ENCODE measurements at regions not wholly inside any gene's neighbourhood (a gene's known extent, or its start where the extent isn't known, plus 50 kb on each side); places are given as distances from the start of the nearest gene placed in this dataset.

DNA sequence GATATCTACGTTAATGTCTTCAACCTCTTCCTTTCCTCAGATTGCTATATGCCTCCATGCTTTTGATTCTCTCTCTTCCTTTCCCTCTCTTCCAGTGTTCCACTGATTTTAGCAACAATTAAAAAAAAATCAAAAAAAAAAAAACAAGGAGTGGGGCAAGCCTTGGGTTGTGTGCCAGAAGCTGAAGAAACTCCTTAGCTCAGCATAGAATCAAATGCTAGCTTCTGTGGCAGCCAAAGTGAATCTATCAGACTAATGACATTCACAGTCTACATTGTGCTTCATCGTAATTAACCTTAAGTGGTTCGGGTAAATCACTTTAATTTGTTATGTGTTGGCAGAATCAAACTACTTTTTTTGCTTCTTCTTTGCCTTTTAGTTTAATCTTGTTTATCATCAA, 237.3 kb downstream of the TMEM167A start:
- DNase-seq, result no peak

DNA sequence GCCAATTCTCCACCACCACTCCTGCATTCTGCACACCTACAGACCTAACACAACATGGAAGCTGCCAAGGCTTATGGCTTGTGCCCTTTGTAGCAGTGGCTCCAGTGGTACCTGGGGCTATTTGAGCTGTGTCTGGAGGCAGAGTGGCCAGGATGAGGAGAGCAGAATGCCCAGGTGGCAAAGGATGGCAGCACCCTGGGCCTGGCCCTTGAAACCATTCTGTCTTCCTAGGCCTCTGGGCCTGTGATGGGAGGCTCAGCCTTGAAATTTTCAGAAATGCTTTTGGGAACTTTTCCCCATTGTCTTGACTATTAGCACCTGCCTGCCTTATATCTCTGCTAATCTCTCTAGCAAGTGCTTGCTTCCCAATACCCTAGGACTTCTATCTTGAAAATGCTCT, 241.7 kb downstream of the TMEM167A start:
- DNase-seq, result no peak

DNA sequence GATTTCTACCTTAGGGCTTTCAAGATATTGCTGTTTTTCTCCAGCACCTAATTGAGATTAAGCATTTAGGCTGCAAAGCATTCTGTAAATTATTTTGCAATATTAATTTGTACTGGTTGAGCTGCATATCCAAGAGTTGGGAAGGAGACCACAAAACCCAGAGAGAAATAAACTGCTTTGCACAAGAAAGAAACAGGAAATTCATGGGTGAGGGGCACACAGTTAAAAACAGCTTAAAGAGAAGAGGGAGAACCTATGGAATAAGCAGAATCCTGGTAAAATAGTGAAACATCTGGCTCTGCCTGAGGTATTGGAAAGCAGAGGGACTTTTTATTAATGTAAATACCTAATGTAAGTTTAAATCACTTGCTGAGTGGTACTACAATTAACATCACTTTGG, 243.0 kb downstream of the TMEM167A start:
- DNase-seq, result no peak

DNA sequence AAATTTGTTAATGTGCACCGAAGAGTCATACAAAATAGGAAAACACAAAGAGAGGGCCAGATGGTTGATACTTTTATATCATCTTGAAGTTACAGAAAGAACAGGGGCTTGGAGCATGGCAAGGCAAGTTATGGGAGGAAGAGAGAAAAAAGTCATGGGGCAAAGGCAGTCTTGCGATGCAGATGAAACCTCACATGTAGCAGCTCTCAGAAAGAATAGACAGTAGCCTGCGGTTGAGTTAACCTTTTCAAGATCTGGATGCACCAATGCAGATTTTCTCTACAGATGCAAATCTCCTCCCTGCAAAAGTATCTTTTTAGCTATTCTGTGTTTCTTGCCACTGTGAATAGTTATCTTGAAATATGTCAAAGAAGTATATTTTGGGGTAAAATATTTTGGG, 243.9 kb downstream of the TMEM167A start:
- no peak for DNase-seq

DNA sequence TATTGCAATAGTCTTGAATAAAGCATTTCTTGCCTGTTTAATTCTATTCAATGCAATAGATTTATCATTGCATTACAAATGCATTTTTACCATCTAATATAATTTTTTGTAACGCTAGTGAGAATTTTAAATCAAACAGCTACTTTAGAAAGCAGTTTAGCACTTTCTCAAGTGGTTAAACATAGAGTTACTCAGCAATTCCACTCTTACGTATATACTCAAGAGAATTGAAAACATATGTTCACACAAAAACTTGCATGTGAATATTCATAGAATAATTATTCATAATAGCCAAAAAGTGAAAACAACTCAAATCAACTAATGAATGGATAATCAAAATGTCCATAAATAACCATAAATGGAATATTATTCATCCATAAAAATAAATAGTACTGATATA, 244.7 kb downstream of the TMEM167A start:
- no peak for DNase-seq

DNA sequence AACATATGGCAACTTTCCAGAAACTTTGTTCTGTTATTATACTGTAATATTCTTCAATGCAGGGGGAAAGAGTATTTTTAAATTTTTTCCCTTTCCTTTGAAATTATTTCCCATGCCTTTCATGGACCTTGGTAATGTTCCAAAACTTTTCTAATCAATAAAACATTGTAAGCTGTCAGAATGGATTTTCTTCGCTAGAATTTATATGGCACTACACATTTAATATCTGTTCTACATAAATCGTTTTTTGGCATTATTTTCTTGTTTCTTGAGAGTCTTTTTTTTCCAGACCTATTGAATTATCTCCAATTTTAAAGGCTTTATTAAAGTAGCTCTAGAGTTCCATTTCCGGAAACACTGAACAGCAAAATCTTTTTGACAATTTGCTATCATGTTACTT, 249.0 kb downstream of the TMEM167A start:
- DNase-seq, result no peak

DNA sequence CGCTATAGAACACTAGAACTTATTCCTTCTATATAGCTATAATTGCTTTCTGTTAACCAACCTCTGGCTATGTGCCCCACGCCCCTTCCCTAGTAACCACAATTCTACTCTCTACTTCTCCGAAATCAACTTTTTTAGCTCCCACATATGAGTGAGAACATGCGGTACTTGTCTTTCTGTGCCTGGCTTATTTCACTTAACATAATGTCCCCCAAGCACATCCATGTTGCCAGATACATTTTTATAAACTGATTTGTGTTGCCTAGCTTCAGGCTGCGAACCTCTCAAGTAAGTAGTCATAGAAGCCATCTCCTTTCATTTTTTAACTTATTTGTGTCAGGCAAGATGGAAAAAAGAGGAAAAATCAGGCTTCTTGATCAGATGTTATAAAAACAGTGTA, 249.5 kb downstream of the TMEM167A start:
- no peak for DNase-seq

DNA sequence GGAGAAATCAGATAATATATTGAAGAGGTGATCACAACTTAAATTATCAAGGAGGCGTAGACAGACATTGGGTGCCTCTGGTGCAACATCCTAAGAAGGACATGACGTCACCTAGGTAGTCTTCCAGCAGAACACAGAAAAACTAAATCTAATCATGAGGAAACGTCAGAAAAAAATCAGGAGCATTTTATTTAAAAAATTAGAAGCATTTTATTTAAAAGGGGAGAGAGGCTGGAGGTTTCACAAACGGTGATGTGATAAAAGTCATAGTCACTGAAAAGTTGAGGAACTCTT, 254.6 kb downstream of the TMEM167A start:
- DNase-seq, result no peak

DNA sequence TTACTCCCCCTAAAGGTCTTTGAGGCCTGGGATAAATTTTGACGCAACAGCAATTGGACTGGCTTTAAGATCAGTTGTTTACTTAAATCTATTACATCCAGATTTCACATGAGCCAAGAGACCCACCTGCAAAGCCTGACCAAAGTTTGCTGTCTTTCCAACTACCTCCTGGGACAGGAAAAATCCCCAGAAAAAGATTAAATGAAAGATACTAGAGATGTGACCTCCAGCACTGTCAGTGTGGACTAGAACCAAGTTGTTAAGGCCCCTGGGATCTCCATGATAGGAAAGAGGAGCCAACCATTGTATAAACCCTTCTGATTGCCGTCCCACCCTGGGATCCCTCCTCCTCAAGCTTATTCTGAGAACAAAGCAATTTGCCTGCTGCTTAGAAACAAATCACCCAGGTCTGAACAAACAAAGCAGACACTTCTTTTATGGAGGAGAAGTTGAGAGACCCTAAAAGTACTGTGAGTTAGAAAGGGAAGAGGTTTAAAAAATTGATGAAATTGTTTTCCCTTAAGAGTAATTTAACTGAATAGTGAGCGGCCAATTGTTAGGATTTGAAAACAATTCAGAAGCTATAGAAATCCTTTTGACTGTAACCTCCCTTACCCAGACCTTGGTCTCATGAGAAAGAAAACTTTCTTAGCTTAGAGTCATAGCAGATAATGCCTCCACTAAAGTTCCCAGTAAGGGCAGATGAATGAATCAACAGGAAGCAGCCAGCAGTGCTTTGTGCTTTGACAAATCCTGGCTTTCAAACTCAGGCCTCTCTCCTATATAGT, 255.2 kb downstream of the TMEM167A start:
- no peak for DNase-seq

DNA sequence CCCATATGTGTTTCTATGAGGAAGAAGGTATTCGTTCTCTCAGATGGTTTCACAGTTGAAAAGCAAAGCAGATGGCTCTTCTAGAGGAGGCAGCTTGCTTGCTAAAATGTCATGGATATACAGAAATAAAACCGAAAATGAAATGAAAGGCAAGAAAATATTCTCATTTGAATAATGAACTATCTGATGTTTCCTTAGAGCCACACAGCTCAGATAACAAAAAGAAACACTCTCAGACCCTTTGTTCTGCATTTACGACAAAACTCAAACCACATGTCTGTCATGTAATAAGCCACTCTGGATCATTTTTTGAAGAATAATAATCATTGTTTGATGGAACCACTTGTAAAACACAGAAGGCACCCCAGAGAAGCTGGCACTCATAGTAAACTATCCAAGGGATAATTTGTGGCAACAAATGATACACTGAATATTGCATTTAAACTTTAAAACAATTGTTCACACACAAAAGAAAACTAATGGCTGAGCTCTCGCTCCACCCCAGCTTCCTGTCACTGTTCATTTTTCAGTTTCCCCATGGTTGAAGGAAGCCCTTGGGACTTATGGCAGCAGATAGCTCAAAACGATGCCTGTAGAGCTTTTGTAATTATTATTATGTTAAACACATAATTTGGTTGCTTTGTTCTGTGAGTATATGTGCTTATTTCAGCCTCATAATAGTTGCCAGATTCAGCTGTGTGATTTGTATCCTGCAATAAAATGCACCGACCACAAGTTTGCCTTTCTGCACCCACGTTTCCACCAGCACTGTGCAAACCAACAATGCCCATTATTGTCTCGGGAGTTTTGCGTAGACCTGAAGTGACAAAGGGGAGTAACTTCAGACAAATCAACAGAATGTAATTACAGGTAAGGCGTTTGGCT, 256.0 kb downstream of the TMEM167A start:
- DNase-seq, result no peak

DNA sequence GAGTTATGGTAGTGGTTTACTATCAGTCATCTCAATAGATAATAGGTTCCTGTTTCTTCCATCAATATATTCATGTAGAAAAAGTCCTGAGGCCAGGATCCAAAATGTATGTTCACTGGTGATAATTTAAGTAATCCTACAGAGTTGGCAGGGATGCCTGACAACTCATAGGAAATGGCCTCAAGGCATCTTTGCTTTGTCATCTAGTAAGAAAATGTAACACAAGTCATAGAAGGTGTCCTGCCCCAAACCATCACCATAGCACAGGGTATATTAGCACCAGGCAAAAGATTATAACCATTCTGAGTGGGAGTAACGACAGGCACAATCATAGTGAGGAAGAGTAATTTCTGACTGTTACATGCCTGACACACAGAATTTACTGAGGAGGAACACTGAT, 257.0 kb downstream of the TMEM167A start:
- DNase-seq, result no peak

DNA sequence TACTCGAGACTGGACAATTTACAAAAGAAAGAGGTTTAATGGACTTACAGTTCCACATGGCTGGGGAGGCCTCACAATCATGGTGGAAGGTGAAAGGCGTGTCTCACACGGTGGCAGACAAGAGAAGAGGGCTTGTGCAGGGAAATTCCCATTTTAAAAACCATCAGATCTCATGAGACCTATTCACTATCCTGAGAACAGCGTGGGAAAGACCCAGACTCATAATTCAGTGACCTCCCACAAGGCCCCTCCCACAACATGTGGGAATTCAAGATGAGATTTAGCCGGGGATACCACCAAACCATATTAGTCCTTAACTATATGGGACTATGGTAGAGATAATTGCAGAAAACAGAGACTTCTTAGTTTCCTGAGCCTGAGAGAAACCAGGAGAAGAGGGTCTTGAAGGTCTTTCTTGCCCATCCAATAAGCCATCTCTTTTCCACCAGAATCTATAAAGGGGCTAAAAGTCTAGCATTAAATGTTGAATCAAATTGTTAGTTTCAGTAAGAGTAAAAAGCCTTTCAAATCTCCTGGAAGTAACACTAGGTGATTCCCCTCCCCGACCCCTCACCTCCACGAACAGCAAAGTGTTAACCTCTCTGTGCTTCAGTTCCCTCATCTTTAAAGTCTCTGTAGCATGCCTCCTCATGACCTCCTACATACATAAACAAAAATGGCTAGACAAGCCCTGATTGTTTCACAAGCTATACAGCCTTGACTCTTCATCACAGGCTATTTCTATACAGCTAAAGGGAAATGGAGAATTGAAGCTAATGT, 259.1 kb downstream of the TMEM167A start:
- DNase-seq, result no peak

DNA sequence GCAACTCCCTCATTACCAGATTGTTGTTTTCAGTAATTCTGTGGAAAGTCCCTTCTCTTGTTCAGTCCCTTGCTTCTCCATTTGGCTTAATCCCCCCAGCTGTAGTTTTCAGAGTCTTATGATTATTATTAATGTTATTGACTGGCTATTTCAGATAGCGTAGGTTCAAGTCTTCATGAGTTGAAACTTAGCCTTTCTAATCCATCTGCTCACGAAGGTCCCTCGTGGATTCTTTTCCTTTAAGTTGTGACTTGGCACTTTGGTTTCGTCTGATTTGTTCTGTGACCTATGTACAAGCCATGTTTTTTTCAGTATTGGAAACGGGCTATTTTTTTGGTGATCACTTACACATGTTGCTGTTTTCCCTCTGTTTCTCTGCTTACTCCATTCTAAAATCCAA, 260.3 kb downstream of the TMEM167A start:
- DNase-seq, result no peak

DNA sequence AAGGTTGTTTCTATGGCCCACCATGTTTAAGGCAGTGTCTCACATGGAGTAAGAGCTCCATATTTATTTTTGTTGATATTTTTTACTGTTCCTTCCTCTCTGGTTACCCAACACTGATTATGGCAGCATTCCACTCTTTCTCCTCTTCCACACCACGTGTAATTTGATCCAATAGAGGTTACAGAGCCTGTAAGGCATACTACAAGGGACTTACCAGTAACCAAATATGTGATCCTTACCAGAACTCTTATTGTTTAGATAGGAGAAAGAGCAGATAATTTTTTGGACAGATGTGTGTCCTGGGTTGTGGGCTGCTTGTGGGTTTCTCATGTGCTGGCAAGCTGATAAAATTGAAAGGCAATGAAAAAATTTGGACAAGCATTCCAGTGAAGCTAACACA, 261.3 kb downstream of the TMEM167A start:
- no peak for DNase-seq

DNA sequence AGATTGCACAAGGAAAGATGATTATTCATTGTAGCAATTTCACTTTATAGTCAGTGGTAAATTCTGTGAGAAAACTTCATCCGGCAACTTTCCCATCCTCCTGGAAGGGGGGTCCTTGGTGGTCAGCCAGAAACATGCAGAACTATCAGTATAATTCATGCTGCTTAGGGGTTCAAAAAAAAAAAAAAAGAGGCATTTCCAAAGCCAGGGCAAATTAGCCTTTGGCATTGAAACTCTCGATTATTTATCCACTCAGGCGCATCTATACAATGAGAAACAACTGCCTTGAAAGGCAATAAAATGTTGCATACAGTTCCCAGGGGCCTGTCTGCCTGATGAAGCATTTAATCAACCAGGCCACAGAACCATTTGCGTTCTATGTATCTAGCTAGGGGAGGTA, 263.3 kb downstream of the TMEM167A start:
- no peak for DNase-seq

DNA sequence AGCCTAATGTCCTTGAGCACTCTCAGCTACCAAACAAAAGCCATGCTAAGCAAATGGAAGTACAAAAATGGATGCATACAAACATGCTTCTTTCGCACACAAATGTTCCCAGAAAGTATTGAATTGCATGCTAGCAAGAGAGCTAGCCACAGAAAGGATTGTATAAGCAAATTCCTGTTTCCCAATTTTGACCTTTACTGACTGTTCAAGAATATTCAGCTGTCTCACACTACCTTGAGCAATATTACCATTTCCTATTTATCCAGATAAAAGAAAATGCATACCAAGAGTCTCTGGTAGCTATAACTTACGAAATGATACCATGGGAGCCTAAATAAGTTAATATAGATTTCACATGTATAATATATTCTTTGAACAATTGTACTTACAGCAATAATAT, 264.6 kb downstream of the TMEM167A start:
- no peak for DNase-seq

DNA sequence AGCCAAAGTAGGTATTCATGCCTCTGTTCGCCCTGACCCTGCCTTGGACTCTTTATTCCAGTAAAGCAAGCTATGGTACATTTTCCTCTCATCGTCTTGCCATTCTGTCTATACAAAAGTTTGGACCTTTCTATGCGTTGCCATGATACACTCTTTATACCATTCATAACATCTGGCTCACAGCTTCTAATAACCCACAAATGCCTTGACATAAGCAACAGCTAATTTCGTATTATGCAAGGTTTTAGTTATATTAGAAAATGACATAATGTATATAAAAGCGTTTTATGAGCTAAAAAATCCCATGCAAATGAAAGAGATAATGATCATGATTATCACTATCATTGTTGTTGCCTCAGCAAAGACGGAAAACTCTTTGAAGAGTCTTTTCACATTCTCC, 265.7 kb downstream of the TMEM167A start:
- DNase-seq, result no peak

DNA sequence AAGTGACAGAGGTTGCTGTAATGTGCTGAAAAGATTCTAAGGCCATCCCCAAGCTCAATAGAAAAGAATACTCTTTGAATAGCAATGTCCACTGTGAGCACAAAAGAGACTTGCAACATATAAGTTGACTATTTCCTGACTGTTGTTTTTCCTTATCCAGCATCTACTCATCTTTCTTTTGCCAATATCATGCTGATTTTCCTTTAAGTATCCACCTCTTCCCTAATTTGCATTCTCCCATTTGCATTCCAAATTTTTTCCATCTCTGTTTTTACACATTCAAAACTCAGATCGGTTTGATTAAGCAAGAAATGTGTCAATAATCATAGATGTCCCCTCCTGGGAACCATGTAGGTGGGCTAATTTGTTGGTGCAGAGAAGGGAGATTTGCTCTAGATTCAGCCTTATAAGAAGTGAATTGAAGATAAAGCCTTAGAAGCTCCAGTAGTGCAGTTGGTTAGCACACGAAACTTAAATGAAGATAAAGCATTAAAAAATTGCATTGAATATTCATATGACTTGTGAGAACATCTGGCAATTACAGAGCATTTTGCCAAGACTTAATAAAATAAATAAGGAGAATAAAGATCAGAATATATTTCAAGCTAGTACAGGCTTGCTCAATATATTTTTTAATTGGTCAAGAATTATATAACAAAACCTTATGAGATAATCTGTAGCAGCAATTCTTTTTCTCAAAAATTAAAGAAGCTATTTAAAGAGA, 267.6 kb downstream of the TMEM167A start:
- no peak for DNase-seq

DNA sequence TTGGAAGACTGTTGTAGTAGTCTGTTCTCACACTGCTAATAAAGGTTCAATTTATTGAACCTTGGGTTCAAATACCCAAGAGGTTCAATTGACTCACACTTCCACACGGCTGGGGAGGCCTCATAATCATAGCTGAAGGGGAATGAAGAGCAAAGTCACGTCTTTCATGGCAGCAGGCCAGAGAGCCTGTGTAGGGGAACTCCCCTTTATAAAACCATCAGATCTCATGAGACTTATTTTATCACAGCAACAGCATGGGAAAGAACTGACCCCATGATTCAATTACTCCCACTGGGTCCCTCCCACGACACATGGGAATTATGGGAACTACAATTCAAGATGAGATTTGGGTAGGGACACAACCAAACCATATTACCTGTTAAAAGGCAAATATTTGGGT, 268.2 kb downstream of the TMEM167A start:
- DNase-seq, result no peak

DNA sequence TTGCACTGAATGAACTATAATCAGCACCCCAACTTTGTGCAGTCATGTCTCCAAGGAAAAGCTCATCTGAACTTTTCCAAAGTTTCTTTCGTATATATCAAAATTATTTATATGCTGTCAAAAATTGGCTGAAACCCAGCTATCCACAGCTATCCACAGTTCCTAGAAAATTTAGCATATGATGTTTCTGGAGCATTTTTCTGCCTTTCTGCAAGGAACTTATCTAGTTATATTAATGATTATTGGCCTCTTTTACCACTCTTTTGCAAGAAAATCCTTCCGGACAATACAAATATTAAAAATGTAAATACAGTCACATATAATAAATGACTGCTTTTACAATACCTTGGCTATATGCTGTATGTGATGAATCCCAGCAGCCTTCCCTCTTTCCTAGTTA, 270.2 kb downstream of the TMEM167A start:
- no peak for DNase-seq

DNA sequence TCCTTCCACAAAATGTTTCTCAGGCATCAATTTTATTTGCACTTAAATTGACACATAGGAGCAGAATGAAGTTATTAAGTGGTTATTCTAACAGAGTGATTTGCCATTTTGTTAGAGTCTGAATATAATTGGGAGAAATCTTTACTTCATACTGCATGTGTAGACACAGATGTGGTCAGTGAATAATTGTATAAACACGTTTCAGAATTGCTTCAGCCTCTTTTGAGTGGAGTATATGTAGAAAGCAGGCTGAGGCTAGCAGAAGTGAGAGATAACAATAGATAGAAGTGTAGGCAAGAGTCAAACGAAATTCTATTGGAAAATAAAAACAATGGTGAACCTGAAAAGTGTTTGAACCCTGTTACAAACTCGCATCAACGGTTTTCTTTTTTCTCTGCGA, 270.7 kb downstream of the TMEM167A start:
- DNase-seq, result no peak

DNA sequence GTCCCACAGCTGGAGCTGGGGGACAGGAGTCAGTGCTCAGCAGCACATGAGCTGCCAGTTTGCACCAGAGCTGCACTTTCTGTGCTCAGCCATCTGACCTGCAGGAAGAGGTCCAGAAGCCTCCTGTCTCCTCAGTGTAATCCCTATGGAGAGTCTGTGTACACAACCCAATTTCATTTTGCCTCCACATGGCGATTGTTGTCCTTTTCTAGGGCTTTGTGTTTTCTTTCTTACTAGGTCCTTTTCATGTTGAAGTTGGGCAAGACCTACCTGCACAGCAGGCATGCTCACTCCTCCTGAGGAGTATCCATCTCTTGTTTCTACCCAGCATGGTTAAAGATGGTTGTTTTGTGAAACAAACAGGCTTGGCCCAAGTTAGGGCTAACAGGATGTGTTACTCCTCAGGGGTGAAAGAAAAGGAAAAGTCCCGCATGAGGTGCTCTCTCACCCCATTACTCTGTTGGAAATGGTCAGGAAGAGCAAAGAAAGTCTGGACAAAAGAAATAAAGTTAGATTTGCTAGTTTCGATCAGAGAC, 273.0 kb downstream of the TMEM167A start:
- no peak for DNase-seq

DNA sequence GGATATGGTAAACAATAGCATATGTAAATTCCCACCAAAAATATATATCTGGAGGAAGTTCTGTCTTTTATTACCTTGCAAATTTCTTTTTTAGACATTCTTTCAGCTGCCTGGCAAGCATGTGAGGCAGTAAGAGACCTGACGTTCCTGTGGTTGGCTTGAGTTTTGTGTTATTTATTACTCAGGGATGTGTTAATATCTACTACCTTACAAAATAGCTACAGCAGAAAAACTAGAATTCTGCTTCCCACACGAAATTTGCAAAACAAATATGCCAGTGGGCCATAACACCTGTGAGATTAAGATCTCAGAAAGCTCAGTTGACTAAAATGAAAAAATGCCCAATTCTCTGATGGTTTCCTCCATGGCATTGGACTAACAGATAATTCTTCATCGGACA, 274.2 kb downstream of the TMEM167A start:
- no peak for DNase-seq

Data from CD4-positive, alpha-beta T cell treated with Interleukin-12 subunit alpha and Interleukin-12 subunit beta, for 1 hour (primary cell).